GM18520 (cell line): ENCODE measurements at regions not wholly inside any gene's neighbourhood (a gene's known extent, or its start where the extent isn't known, plus 50 kb on each side); places are given as distances from the start of the nearest gene placed in this dataset.

Experiments
- ATAC-seq: cut with Tn5 transposase; IDR thresholded peaks from one replicate; pipeline ENCODE4 v1.9.1; 2021; ENCODE audit not compliant: unreplicated experiment

DNA sequence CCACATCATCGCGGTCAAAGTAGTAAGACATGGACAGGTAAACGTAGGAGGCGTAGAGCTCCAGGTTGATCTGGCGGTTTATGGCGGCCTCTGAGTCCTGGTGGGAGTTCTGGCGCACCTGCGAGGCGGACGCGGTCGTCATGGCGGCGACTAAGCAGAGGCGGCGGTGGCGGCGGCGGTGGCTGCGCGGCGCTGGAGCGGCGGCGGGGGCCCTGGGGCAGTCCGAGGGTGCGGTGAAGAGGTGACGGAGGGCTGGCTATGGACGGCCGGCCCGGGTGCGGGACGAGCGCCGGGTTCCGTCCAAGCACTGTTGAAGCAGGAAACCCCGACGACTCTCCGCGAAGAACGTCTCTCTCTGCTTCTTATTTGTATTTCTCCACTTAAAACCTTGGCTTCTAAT, 484.3 kb upstream of the SGCG start:
- ATAC-seq, result no peak

DNA sequence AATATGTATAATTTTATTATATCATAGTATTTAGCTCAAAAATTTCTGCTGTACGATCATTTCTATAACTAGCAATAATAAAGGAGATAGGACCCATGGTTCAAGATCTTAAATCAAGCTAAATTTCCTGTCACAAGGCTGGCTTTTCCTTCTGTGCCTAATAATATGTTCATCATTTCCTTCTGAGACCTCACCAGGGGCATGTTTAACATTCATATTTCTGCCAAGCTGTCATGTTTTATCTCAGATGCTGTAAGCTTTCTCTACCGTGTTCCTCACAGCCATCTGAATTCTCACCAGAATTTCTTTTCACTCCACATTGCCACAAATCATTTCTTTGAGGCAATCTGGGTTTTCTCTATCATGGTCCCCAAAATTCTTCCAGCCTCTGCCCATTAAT, 482.3 kb upstream of the SGCG start:
- no peak for ATAC-seq

DNA sequence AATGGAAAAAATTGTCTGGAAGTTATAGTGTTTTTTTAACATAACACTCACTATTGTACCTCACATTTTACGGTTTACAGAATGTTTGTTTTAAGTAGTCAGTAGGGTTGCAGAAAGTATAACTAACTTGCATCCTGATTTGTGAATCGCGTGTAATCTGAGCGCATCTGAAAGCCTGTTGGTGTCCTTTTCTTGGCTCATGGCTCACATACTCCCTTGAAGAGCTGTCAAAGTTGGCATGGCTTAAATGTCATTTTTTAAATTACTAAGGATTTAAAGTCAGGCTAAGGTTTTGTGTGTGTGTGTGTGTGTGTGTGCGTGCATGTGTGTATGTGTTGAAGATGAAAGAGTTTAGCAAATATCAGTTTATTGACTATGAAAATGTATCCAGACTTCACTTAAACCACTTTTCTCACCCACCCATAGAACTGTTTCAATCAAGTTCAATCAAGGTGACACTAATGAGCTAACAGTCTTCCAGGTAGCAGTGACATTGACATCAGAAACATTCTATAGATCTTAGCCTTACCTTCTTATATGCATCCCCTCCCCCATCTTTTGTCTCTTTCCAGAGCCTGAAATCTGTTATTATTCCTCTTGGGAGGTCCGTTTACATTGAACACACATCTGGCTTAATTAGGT, 480.4 kb upstream of the SGCG start:
- no peak for ATAC-seq

- no peak for ATAC-seq
Observed at GRCh38 chr13:22703601-22704209, 477.1 kb upstream of the SGCG start.

DNA sequence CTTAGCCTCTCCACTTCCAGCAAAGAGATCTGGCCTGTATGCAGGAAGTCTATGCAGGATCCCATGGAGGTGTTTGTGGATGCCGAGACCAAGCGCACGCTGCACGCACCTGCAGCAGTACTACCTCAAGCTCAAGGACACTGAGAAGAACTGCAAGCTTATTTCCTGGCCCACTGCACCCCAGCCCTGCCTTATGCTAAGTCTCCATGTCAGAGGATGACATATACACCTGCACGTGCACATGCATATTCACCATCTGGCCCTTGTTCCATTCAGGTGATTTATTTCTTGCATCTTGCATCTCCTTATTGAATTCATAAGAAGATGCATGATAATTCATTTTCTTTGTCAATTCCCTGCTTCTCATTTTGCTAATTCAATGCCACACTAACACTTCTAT, 472.8 kb upstream of the SGCG start:
- ATAC-seq, result no peak

GRCh38 chr13:22717036-22717435, 463.7 kb upstream of the SGCG start:
- no peak for ATAC-seq

DNA sequence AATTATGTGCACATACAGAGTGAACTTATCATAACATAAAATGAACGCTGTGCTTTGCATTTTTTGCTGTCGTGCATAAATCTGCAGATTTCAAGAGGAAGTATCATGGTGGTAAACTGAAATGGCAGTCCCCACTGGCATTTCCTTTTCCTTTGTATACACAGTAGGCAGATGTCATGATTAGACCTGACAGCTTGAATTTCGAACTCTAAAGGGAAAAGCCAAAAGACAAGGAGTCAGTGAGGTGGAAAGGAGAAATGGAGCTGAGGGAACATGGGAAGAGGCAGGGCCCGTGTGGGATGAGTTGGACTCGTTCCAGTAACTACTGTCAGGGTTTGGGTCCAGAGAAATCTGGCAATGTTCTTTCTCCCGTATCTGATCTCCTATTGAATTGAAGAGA, 454.1 kb upstream of the SGCG start:
- ATAC-seq, result no peak

DNA sequence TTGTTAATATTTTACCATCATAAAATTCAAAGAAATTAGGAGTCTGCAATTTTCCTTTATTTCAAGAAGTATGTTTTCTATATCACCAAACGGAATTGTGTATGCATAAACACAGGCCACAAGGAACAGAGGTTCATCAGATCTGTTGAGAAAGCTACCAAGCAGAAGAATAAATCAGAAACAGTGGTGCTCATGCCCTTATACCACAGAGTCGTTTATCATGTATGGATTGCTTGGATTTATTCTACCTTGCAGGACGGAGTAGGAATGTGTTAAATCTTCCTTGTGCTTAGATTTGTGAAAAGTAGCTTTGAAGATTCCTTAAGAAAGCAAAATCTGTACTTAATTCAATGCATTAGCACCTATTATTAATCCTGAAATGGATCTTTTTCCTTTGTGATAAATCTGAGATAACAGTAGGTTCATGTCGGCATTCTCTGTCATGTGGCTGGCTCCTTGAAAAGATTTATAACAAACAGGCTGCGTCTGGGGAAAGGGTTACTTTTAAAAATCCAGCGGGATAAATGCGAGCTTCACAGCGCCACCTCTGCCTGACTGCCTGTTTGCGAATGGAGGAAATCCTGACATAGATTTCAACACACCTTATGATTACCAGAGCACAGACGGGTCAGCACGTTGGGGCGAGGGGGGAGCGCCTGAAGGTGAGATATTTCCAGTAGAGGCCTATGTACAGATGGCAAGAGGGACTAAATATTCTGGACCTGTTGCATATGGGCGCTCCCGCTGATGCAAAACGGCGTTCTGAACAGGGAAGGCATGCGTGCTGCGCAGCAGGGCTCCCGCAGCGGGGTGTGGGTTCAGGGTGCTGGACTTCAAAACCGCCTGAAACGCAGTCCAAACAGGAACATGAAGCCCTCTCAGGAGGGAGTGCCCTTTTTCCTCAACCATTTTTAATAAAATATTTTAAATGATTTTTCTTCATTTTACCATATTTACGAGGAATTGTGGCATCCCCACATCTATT, 445.5 kb upstream of the SGCG start:
- ATAC-seq, result no peak

GRCh38 chr13:22736084-22736767, 444.6 kb upstream of the SGCG start:
- no peak for ATAC-seq

DNA sequence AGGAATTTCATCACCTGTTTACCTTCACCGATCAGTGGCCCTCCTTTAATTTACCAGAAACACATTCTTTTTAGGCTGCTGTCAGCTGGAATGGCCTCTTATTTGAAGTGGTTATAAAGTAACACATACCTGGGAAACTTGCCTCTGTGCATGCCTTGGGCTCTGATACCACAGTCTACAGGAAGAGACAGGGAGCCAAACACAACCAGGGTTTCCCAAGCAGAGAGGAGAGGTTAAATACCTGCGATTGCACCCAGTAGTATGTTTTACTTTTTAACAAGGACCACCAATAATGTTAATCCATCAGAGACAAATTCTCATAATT, 444.0 kb upstream of the SGCG start:
- ATAC-seq, result no peak

DNA sequence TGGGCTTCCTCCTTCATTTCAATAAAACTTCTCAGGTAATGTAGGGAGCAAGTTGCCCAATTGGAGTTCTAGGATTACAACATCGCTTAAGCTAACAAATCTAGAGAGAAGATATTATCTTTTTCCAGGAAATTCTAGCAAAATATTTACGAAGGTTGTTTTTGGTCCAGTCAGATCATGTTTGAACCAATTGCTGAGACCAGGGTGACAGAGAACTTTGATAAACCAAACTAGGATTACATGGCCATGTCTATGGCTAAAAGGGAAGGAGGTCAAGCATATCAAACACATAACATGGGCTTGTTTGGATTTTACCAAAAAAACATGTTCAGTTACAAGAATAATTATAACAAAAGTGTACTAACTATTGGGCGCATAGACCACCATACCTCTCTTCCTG, 442.4 kb upstream of the SGCG start:
- ATAC-seq, result no peak

GRCh38 chr13:22740264-22740663, 440.5 kb upstream of the SGCG start:
- ATAC-seq, result no peak

DNA sequence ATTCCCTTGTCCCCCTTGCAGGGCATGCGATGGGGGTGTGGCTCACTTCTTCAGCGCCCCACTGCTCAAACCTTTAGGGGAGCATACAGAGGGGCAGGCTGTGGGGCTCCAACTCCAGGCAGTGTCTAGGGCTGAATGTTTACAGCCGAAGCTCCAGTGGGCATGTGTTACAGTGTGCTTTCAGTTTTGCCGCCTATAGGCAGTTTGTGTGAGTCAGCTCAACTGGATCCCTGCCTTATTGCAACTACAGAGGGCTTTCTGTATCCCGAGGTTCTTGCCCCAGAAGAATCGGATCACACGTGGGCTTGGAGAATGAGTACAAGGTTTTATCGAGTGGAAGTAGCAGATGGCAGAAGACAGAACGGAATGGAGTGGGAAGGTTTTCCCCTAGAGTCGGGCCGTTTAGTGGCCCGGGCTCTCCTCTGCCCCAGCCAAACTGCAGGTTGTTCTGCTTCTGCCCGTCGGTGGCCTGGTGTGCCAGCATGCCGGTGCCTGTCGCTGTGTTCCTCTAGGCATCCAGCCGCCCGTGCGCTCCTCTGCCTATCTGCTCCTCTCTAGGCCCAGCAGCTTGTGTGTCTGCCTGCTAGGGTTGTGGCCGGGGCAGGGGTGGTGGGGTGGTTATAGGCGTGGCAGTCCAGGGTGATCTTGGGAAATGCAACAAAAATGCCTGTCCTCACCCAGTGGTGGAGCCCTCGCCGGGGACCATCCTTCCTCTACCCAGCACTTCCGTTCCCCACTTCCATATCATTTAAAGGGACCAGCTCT, 435.9 kb upstream of the SGCG start:
- no peak for ATAC-seq

DNA sequence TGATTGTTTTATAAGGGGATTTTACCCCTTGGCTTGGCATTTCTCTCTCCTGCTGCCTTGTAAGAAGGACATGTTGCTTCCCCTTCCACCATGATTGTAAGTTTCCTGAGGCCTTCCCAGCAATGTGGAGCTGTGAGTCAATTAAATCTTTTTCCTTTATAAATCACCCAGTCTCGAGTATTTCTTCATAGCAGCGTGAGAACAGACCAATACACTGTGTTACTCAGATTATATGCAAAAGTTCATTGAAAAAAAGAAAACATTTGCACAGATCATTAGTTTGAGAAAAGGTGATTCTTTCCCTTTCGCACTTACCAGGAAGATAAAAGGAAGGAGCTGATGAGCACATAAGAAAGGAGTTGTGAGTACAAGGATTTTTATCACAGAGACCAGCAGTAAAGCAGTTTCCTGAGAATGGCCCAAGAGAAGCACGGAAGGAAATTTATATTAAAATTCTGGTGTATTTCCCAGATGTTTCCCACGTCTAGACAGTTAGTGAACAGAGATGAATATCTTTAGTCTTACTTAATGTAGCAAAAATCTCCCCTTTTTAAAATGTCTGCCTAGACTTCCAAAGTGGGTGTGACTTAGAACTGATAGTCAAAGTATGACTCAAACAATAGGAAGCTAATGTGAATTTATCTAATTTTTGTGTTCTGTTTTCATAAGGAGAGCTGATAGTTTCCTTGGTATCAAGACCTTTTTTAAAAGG, 431.8 kb upstream of the SGCG start:
- ATAC-seq, result no peak

DNA sequence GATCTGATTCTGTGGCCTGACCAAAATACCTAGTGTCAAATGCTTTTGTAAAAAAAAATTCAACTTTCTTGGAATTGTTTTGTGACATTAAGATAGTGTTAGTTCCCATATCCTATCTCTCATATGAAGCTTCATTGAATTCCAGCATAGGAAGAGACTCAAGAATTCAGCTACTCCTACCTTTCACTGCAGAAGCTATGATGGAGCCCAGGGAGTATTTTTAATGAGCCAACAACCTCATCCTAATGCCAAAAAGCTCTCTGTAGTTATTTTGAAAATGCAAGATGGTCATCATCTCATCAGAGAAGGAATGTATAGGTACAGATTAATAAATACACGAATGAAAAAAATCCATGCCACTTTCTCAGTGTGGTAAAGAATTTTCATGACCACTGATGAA, 431.2 kb upstream of the SGCG start:
- ATAC-seq, result no peak

DNA sequence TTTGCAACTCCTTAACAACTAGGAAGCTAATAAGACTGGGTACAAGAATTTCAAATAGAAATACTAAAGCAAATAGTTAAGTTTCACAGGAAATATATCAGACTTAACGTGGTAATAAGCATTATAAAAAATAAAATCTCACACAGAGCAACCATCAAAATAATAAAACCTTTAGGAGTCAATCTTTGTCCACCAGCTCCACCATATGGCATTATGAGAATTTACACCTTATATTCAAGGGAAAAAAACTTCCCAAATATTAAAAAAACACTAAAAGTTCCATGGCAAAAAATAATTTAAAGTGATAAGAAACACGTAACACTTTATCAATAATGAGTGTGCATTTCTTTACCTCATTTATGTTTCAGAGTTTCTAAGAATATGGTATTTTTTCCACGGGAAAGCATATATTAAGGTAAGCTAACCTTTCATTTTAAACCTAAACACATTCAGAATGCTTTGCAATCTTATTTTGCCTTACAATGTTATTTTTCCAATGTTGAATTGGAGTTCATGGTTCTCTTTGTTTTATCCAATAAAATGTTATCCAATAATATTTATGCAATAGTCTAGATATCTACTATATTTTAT, 423.2 kb upstream of the SGCG start:
- no peak for ATAC-seq

- ATAC-seq, result no peak
Observed at GRCh38 chr13:22758245-22758644, 422.5 kb upstream of the SGCG start.

DNA sequence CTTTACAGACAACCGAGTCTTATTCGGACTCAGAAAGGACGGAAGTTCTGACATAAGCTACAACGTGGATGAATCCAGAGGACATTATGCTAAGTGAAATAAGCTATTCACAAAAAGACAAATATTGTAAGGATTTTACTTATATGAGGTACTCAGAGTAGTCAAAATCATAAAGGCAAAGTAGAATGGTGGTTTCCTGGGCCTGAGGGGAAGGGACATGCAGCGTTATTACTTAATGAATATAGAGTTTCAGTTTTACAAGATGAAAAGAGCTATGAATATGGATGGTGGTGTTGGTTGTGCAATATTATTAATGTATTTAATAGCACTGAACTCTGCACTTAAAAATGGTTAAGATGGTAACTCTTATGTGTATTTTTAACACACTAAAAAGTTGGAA, 419.1 kb upstream of the SGCG start:
- no peak for ATAC-seq

DNA sequence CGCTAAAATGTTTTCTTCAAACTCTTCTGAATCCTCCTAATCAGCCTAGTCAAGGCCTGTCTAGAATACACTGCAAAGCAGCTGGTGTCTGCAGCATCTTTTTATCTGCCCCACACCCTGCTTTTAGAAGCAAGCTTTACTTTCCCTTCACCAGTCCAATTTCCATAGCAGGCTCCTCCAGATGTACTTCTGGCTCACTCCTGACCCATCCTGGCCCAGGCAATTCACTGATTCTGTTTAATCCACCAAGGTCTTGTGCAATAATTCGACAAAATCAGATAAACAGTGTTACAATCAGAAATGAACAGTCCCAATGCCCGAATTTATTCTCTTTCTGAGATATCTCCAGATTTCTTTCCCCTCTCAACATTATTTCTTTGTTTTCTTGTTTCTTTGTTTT, 415.2 kb upstream of the SGCG start:
- ATAC-seq, result no peak

- ATAC-seq, result no peak
Observed at GRCh38 chr13:22770891-22771290, 409.9 kb upstream of the SGCG start.
